Mesendoderm (in vitro differentiated cells): ENCODE measurements at regions not wholly inside any gene's neighbourhood (a gene's known extent, or its start where the extent isn't known, plus 50 kb on each side); places are given as distances from the start of the nearest gene placed in this dataset.
"Not testable (repeated sequence)": the region's sequence is repeated elsewhere in the genome, so short reads cannot be mapped to it uniquely, and the experiment has no call there.

ENCODE experiments used
- DNase-seq: peaks from one replicate; pipeline ENCODE4 v3.0.0; 2013
- H2AK5ac ChIP-seq: 2 replicates; pipeline ENCODE4 v1.6.1; 2013; ENCODE audit warnings: low read length, inconsistent platforms
- H2BK120ac ChIP-seq: 2 replicates; pipeline ENCODE4 v1.6.1; 2013; ENCODE audit warnings: low read depth, mild to moderate bottlenecking, low read length, moderate library complexity, mixed read lengths
- H2BK15ac ChIP-seq: replicated peaks from 2 replicates; pipeline ENCODE4 v1.6.1; 2013; ENCODE audit warnings: low read depth, mild to moderate bottlenecking, moderate library complexity
- H2BK5ac ChIP-seq: 2 replicates; pipeline ENCODE4 v1.6.1; 2013; ENCODE audit warnings: low read length, inconsistent platforms
- H3K18ac ChIP-seq: 2 replicates; pipeline ENCODE4 v1.6.1; 2013; ENCODE audit warnings: mild to moderate bottlenecking, low read length, mixed read lengths
- H3K23ac ChIP-seq: one replicate; pipeline ENCODE4 v1.6.1; 2013; ENCODE audit warnings: low read length
- H3K27ac ChIP-seq: 2 replicates; pipeline ENCODE4 v1.5.1; 2013; ENCODE audit warnings: low read depth, mild to moderate bottlenecking, inconsistent platforms, low read length, moderate library complexity
- H3K27me3 ChIP-seq: 2 replicates; pipeline ENCODE4 v1.6.1; 2013; ENCODE audit warnings: low read length, control low read depth, mild to moderate bottlenecking, inconsistent platforms; ENCODE audit not compliant: insufficient read depth, poor library complexity
- H3K36me3 ChIP-seq: 2 replicates; pipeline ENCODE4 v1.6.1; 2013; ENCODE audit warnings: low read length, inconsistent platforms; ENCODE audit not compliant: control insufficient read depth, insufficient read depth
- H3K4ac ChIP-seq: one replicate; pipeline ENCODE4 v1.6.1; 2013; ENCODE audit warnings: low read depth, mild to moderate bottlenecking, low read length, moderate library complexity
- H3K4me1 ChIP-seq: 2 replicates; pipeline ENCODE4 v1.6.1; 2013; ENCODE audit warnings: low read depth, low read length, inconsistent platforms; ENCODE audit not compliant: control insufficient read depth
- H3K4me2 ChIP-seq: 2 replicates; pipeline ENCODE4 v1.6.1; 2013; ENCODE audit warnings: low read length
- H3K4me3 ChIP-seq: 2 replicates; pipeline ENCODE4 v1.5.1; 2013; ENCODE audit warnings: mild to moderate bottlenecking, low read length
- H3K56ac ChIP-seq: one replicate; pipeline ENCODE4 v1.6.1; 2013; ENCODE audit warnings: low read length
- H3K79me1 ChIP-seq: 2 replicates; pipeline ENCODE4 v1.6.1; 2013; ENCODE audit warnings: low read length, inconsistent platforms
- H3K79me2 ChIP-seq: 2 replicates; pipeline ENCODE4 v1.6.1; 2013; ENCODE audit warnings: mild to moderate bottlenecking, low read length; ENCODE audit not compliant: control insufficient read depth, insufficient read depth
- H3K9ac ChIP-seq: 2 replicates; pipeline ENCODE4 v1.6.1; 2013; ENCODE audit warnings: low read length, inconsistent platforms
- H4K5ac ChIP-seq: one replicate; pipeline ENCODE4 v1.6.1; 2013; ENCODE audit warnings: low read length
- H4K8ac ChIP-seq: one replicate; pipeline ENCODE4 v1.6.1; 2013; ENCODE audit warnings: low read depth, mild to moderate bottlenecking, control low read depth, low read length, moderate library complexity
- WGBS: extraction: QIAGEN DNeasy Blood & Tissue Kit; methylation state at CpG from one replicate; pipeline ENCODE4 v1.1.7; 2013; ENCODE audit warnings: low lambda C conversion rate, missing lambda C conversion rate; ENCODE audit not compliant: insufficient coverage; ENCODE audit errors: extremely low coverage; 5-methylcytosine and 5-hydroxymethylcytosine counted together

DNA sequence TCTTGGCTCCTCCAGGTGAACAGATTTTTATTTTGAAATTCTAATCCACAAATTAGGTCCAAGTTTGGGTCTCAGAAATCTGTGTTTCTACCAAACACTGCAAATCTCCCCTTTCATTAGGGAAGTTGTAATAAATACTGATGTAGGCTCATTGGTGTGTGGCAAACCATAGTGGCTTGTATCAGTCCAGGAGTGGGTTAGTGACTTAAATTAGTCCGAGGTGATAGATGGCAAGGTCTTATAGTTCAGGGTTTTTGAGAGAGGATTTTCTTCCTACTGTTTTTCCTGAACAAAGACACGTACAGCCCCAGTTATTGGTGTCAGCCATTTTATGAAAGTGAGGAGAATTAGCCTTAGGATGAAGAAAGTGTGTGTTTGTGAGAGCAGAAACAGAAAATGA is 74.6 kb downstream of the RPRM start:
- no peak overlapping the region for H3K27ac ChIP-seq
- no peak overlapping the region for H2AK5ac ChIP-seq
- H2BK120ac ChIP-seq = no peak overlapping the region
- WGBS = no CpG with 5 or more reads among the region's 2 CpGs
- H4K8ac ChIP-seq = no peak overlapping the region
- DNase-seq = no peak
- H3K4me3 ChIP-seq = no peak overlapping the region
- no peak overlapping the region for H3K56ac ChIP-seq
- H3K36me3 ChIP-seq = no peaks in the 10 kb centered on the region
- no peak overlapping the region for H3K4ac ChIP-seq
- H2BK5ac ChIP-seq = no peak overlapping the region
- no peaks in the 10 kb centered on the region for H3K79me2 ChIP-seq
- H3K23ac ChIP-seq = no peak overlapping the region
- no peak overlapping the region for H2BK15ac ChIP-seq
- no peaks in the 10 kb centered on the region for H3K79me1 ChIP-seq
- peaks cover 2% of the 10 kb centered on the region for H3K4me1 ChIP-seq
- H4K5ac ChIP-seq = no peak overlapping the region
- no peaks in the 10 kb centered on the region for H3K27me3 ChIP-seq
- no peak overlapping the region for H3K9ac ChIP-seq
- H3K4me2 ChIP-seq = no peak overlapping the region
- no peak overlapping the region for H3K18ac ChIP-seq

- H3K4me3 ChIP-seq = not testable (repeated sequence)
Measured at GRCh38 chr2:153403352-153403751, 75.2 kb downstream of the RPRM start.

DNA sequence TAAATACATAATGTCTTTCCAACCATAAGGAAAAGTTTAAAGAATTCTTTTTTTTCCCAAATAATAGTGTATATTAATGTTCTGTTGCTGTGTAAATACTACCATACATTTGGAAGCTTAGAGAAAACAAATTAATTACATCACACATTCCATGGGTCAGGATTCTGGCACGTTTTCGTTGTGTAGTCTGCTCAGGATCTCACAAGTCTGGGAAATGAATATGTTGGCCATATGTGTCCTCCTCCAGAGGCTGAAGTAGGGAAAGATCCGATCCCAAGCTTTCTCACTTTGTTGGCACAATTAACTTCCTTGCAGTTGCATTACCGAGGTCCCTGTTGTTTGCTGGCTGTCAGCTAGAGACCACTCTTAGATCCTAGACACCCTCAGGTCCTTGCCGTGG is 83.9 kb downstream of the RPRM start:
- no peak for DNase-seq
- Histone ChIP-seq H3K18ac (no peak overlapping the region), H2BK15ac (no peak overlapping the region), H2BK120ac (no peak overlapping the region), H3K27me3 (no peaks in the 10 kb centered on the region), H2AK5ac (no peak overlapping the region), H3K79me2 (no peaks in the 10 kb centered on the region), H3K9ac (no peak overlapping the region), H3K79me1 (no peaks in the 10 kb centered on the region), H3K36me3 (no peaks in the 10 kb centered on the region), H3K4me3 (no peak overlapping the region), H3K4me2 (no peak overlapping the region), H3K4me1 (no peaks in the 10 kb centered on the region), H4K5ac (no peak overlapping the region), H4K8ac (no peak overlapping the region), H3K56ac (no peak overlapping the region), H3K4ac (no peak overlapping the region), H3K23ac (no peak overlapping the region), H2BK5ac (no peak overlapping the region), H3K27ac (no peak overlapping the region)
- WGBS = no CpG with 5 or more reads among the region's 5 CpGs

More at GRCh38 chr2:153403352-153403751, 75.2 kb downstream of the RPRM start:
- H2AK5ac ChIP-seq, H4K8ac ChIP-seq, H3K4me2 ChIP-seq, H3K27me3 ChIP-seq, H3K79me1 ChIP-seq, H3K4me1 ChIP-seq, H4K5ac ChIP-seq, H3K56ac ChIP-seq, H3K18ac ChIP-seq, H3K79me2 ChIP-seq, H3K9ac ChIP-seq, H2BK120ac ChIP-seq, DNase-seq, H3K27ac ChIP-seq, H2BK5ac ChIP-seq, H3K23ac ChIP-seq, H3K4ac ChIP-seq, H2BK15ac ChIP-seq, H3K36me3 ChIP-seq: not testable (repeated sequence)
- no CpG with 5 or more reads among the region's 14 CpGs for WGBS

GRCh38 chr2:153394247-153394646 is 84.3 kb downstream of the RPRM start:
- Histone ChIP-seq H3K79me2 (no peaks in the 10 kb centered on the region), H3K4me2 (no peak overlapping the region), H2AK5ac (no peak overlapping the region), H4K5ac (no peak overlapping the region), H3K18ac (no peak overlapping the region), H3K36me3 (no peaks in the 10 kb centered on the region), H3K4me1 (no peaks in the 10 kb centered on the region), H3K4me3 (no peak overlapping the region), H3K27ac (no peak overlapping the region), H4K8ac (no peak overlapping the region), H2BK5ac (no peak overlapping the region), H3K79me1 (no peaks in the 10 kb centered on the region), H3K27me3 (no peaks in the 10 kb centered on the region), H3K9ac (no peak overlapping the region), H3K56ac (no peak overlapping the region), H2BK15ac (no peak overlapping the region), H3K23ac (no peak overlapping the region), H2BK120ac (no peak overlapping the region), H3K4ac (no peak overlapping the region)
- DNase-seq = no peak

DNA sequence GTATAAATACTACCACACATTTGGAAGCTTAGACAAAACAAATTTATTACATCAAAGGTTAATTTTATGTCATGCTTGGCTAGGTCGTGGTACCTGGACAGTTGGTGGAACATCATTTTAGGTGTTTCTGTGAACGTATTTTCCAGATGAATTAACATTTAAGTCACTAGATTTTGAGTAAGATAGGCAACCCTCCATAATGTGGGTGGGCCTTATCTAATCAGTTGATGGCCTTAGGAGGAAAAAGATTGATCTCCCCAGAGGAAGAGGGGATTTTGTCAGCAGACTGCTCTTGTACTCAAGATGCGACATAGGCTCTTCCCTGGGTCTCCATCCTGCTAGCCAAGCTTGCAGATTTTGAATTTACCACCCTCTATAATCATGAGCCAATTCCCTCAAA is 85.0 kb downstream of the RPRM start:
- Histone ChIP-seq H3K9ac (no peak overlapping the region), H2BK5ac (no peak overlapping the region), H3K27ac (no peak overlapping the region), H2BK15ac (no peak overlapping the region), H3K27me3 (no peaks in the 10 kb centered on the region), H3K79me2 (no peaks in the 10 kb centered on the region), H3K4me3 (no peak overlapping the region), H3K56ac (no peak overlapping the region), H3K4me1 (no peaks in the 10 kb centered on the region), H3K79me1 (no peaks in the 10 kb centered on the region), H2AK5ac (no peak overlapping the region), H3K4me2 (no peak overlapping the region), H2BK120ac (no peak overlapping the region), H3K18ac (no peak overlapping the region), H3K36me3 (no peaks in the 10 kb centered on the region), H4K8ac (no peak overlapping the region), H3K4ac (no peak overlapping the region), H3K23ac (no peak overlapping the region), H4K5ac (no peak overlapping the region)
- WGBS = no CpG with 5 or more reads among the region's 3 CpGs
- DNase-seq = no peak

DNA sequence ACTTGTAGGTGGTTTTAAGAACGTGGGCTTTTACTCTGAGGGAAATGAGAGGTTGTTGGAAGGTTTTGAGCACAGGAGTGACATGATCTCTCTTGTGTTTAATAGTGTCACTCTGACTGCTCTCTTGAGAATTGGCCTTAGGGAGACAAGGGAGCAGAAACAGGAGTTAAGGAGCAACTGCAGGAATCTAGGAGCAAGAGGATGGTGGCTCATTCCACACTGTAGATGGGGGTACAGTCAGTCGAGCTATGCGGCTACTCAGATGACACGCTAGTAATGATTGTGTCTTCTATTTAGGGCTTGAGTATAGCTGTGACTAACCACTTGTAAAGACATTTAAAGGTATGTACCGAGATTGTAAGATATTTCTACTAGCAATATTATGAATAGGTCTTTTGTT is 87.4 kb downstream of the RPRM start:
- H3K9ac ChIP-seq = no peak overlapping the region
- H2BK15ac ChIP-seq = no peak overlapping the region
- H3K36me3 ChIP-seq = no peaks in the 10 kb centered on the region
- H3K4ac ChIP-seq = no peak overlapping the region
- no peak overlapping the region for H4K8ac ChIP-seq
- H3K79me2 ChIP-seq = no peaks in the 10 kb centered on the region
- H2AK5ac ChIP-seq = no peak overlapping the region
- H2BK120ac ChIP-seq = no peak overlapping the region
- H3K27me3 ChIP-seq = no peaks in the 10 kb centered on the region
- H3K18ac ChIP-seq = no peak overlapping the region
- H4K5ac ChIP-seq = no peak overlapping the region
- no CpG with 5 or more reads among the region's 5 CpGs for WGBS
- H3K79me1 ChIP-seq = no peaks in the 10 kb centered on the region
- no peak overlapping the region for H3K4me2 ChIP-seq
- no peak overlapping the region for H3K23ac ChIP-seq
- H3K4me1 ChIP-seq = no peaks in the 10 kb centered on the region
- no peak for DNase-seq
- no peak overlapping the region for H3K4me3 ChIP-seq
- H3K56ac ChIP-seq = no peak overlapping the region
- H3K27ac ChIP-seq = no peak overlapping the region
- H2BK5ac ChIP-seq = no peak overlapping the region
